Endodermal cell (in vitro differentiated cells): ENCODE measurements at regions not wholly inside any gene's neighbourhood (a gene's known extent, or its start where the extent isn't known, plus 50 kb on each side); places are given as distances from the start of the nearest gene placed in this dataset.
"Not testable (repeated sequence)": the region's sequence is repeated elsewhere in the genome, so short reads cannot be mapped to it uniquely, and the experiment has no call there.

Source experiments
- DNase-seq: peaks from one replicate; pipeline ENCODE4 v3.0.0-alpha.2; 2017
- H3K27ac ChIP-seq: 2 replicates; pipeline ENCODE4 v1.5.1; 2013; ENCODE audit warnings: mild to moderate bottlenecking, low read depth, low read length, moderate library complexity
- H3K27me3 ChIP-seq: 2 replicates; pipeline ENCODE4 v1.6.1; 2013; ENCODE audit warnings: mild to moderate bottlenecking, low read length, moderate library complexity; ENCODE audit not compliant: insufficient read depth, control insufficient read depth, poor library complexity, severe bottlenecking
- H3K36me3 ChIP-seq: 2 replicates; pipeline ENCODE4 v1.7.0; 2013; ENCODE audit warnings: mild to moderate bottlenecking, low read length, moderate library complexity; ENCODE audit not compliant: control insufficient read depth, insufficient read depth
- H3K4me1 ChIP-seq: one replicate; pipeline ENCODE4 v1.7.0; 2013; ENCODE audit warnings: low read length; ENCODE audit not compliant: control insufficient read depth, insufficient read depth
- H3K4me3 ChIP-seq: 2 replicates; pipeline ENCODE4 v1.5.1; 2013; ENCODE audit warnings: mild to moderate bottlenecking, low read length, moderate library complexity
- H3K9ac ChIP-seq: 2 replicates; pipeline ENCODE4 v1.6.1; 2013; ENCODE audit warnings: mild to moderate bottlenecking, low read length, moderate library complexity; ENCODE audit not compliant: poor library complexity, severe bottlenecking; ENCODE audit errors: extremely low read depth
- H3K9me3 ChIP-seq: 2 replicates; pipeline ENCODE4 v1.6.1; 2013; ENCODE audit warnings: mild to moderate bottlenecking, low read length, moderate library complexity; ENCODE audit not compliant: control insufficient read depth
- H3K27ac Mint-ChIP-seq: 2 replicates; pipeline ENCODE4 v1.8.0; 2020; ENCODE audit warnings: mixed read lengths
- H3K27me3 Mint-ChIP-seq: 2 replicates; pipeline ENCODE4 v1.8.0; 2021; ENCODE audit warnings: mild to moderate bottlenecking, mixed read lengths; ENCODE audit not compliant: insufficient read depth
- H3K36me3 Mint-ChIP-seq: 2 replicates; pipeline ENCODE4 v1.8.0; 2020; ENCODE audit warnings: low read depth, mixed read lengths
- H3K4me1 Mint-ChIP-seq: 2 replicates; pipeline ENCODE4 v1.8.0; 2020; ENCODE audit warnings: mixed read lengths
- H3K4me3 Mint-ChIP-seq: 2 replicates; pipeline ENCODE4 v1.8.0; 2020; ENCODE audit warnings: mild to moderate bottlenecking, moderate library complexity, mixed read lengths
- H3K9me3 Mint-ChIP-seq: 2 replicates; pipeline ENCODE4 v1.8.0; 2020; ENCODE audit warnings: mild to moderate bottlenecking, mixed read lengths
- WGBS, 2 experiments: methylation state at CpG; one replicate each; pipeline versions ENCODE4 v1.1.5 to v1.1.7; 2013; ENCODE audit warnings: missing lambda C conversion rate in 2 of 2, mixed read lengths in 1 of 2; ENCODE audit not compliant: insufficient coverage in 1 of 2, insufficient read length in 1 of 2; 5-methylcytosine and 5-hydroxymethylcytosine counted together
- TF ChIP-seq, protein P1 (sequence below): fragments of 200-600 bp; sonication (generic); conservative IDR thresholded peaks from 2 replicates; pipeline ENCODE4 v1.5.0; 2021; ENCODE audit warnings: antibody characterized with exemption, mild to moderate bottlenecking

DNA sequence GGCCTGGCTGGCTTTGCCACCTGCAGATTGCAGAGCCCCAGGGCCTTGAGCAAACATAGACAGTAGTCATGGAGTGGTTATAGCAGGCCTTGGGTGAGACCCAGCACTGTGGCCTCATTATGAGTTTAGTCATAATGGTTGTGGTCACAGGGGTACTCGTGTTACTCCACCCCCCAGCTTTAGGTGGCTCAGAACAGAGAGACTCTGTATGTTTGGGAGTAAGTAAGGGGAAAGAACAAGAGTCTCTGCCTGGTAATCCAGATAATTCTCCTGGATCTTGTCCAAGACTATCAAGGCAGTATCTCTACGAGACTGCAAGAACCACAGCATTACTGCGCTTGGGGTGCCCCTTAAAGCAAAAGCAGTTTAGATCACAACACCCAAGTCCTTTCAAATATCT is 62.3 kb upstream of the SCRG1 start:
- Mint-ChIP-seq H3K36me3 (no peaks in the 10 kb centered on the region), H3K27me3 (peaks cover 15% of the 10 kb centered on the region), H3K4me1 (no peaks in the 10 kb centered on the region), H3K4me3 (no peak overlapping the region), H3K9me3 (no peaks in the 10 kb centered on the region), H3K27ac (no peak overlapping the region)
- TF ChIP-seq, protein P1, sequence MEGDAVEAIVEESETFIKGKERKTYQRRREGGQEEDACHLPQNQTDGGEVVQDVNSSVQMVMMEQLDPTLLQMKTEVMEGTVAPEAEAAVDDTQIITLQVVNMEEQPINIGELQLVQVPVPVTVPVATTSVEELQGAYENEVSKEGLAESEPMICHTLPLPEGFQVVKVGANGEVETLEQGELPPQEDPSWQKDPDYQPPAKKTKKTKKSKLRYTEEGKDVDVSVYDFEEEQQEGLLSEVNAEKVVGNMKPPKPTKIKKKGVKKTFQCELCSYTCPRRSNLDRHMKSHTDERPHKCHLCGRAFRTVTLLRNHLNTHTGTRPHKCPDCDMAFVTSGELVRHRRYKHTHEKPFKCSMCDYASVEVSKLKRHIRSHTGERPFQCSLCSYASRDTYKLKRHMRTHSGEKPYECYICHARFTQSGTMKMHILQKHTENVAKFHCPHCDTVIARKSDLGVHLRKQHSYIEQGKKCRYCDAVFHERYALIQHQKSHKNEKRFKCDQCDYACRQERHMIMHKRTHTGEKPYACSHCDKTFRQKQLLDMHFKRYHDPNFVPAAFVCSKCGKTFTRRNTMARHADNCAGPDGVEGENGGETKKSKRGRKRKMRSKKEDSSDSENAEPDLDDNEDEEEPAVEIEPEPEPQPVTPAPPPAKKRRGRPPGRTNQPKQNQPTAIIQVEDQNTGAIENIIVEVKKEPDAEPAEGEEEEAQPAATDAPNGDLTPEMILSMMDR = no peak
- WGBS, 2 experiments = 92 to 100% methylated on average over 2 to 3 of the region's 3 CpGs
- Histone ChIP-seq H3K4me3 (no peak overlapping the region), H3K4me1 (no peaks in the 10 kb centered on the region), H3K36me3 (no peaks in the 10 kb centered on the region), H3K9me3 (no peaks in the 10 kb centered on the region), H3K27ac (no peak overlapping the region), H3K9ac (no peak overlapping the region), H3K27me3 (peaks cover 5% of the 10 kb centered on the region)
- DNase-seq = no peak

- Histone ChIP-seq H3K4me1 (no peaks in the 10 kb centered on the region), H3K27ac (no peak overlapping the region), H3K9me3 (no peaks in the 10 kb centered on the region), H3K9ac (no peak overlapping the region), H3K27me3 (peaks cover 5% of the 10 kb centered on the region), H3K36me3 (no peaks in the 10 kb centered on the region), H3K4me3 (no peak overlapping the region)
- no peaks in the 10 kb centered on the region for H3K9me3 Mint-ChIP-seq
- 92 to 100% methylated on average over 7 to 9 of the region's 10 CpGs for WGBS, 2 experiments
- no peak overlapping the region for H3K27ac Mint-ChIP-seq
- no peaks in the 10 kb centered on the region for H3K36me3 Mint-ChIP-seq
- H3K27me3 Mint-ChIP-seq = peaks cover 19% of the 10 kb centered on the region
- TF ChIP-seq, protein P1 = no peak
- H3K4me1 Mint-ChIP-seq = no peaks in the 10 kb centered on the region
- H3K4me3 Mint-ChIP-seq = no peak overlapping the region
- DNase-seq = no peak
These were observed 60.9 kb upstream of the SCRG1 start for GRCh38 chr4:173459857-173460256.

DNA sequence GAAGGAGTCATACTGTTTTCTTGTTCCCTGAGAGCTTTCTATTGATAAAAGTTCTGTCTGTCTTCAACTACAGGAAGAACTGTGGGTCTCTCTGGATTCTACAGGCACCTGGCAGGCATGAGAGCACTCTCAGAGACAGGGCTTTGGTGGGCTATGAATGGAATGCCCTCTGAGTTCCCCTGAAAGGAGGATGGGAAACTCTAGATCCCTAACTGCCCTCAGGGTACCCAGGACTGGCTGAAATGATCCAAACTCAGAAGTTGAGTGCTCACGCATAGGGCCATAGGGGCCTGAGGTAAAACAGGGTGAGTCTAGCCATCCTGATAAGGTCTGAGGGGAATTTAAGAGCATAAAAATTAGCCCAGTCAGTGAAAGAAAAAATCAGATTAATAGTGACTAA is 59.0 kb upstream of the SCRG1 start:
- Histone ChIP-seq H3K9me3 (no peaks in the 10 kb centered on the region), H3K27ac (no peak overlapping the region), H3K27me3 (peaks cover 5% of the 10 kb centered on the region), H3K4me3 (no peak overlapping the region), H3K36me3 (no peaks in the 10 kb centered on the region), H3K4me1 (no peaks in the 10 kb centered on the region), H3K9ac (no peak overlapping the region)
- no peaks in the 10 kb centered on the region for H3K9me3 Mint-ChIP-seq
- H3K4me1 Mint-ChIP-seq = no peaks in the 10 kb centered on the region
- 98% methylated on average over 1 of the region's 1 CpG; no CpG with 5 or more reads in 1 of the 2 experiments for WGBS, 2 experiments
- DNase-seq = no peak
- no peaks in the 10 kb centered on the region for H3K36me3 Mint-ChIP-seq
- no peak overlapping the region for H3K27ac Mint-ChIP-seq
- no peak overlapping the region for H3K4me3 Mint-ChIP-seq
- TF ChIP-seq, protein P1 = no peak
- H3K27me3 Mint-ChIP-seq = peaks cover 28% of the 10 kb centered on the region

- H3K36me3 Mint-ChIP-seq = not testable (repeated sequence)
These were observed 52.5 kb upstream of the SCRG1 start for GRCh38 chr4:173451435-173451834.

More at GRCh38 chr4:173451435-173451834, 52.5 kb upstream of the SCRG1 start:
- H3K4me3 ChIP-seq, H3K4me1 ChIP-seq, DNase-seq, H3K9me3 ChIP-seq, H3K9me3 Mint-ChIP-seq, H3K36me3 ChIP-seq, H3K27ac ChIP-seq, H3K27ac Mint-ChIP-seq, H3K9ac ChIP-seq, H3K4me3 Mint-ChIP-seq: not testable (repeated sequence)
- peaks cover 21% of the 10 kb centered on the region for H3K27me3 ChIP-seq
- Mint-ChIP-seq H3K4me1 (peaks cover 22% of the 10 kb centered on the region), H3K27me3 (peaks cover 43% of the 10 kb centered on the region)
- WGBS, 2 experiments = 90 to 91% methylated on average over 2 to 3 of the region's 3 CpGs
